Lower lobe of right lung (tissue), 2 donors: ENCODE measurements at regions not wholly inside any gene's neighbourhood (a gene's known extent, or its start where the extent isn't known, plus 50 kb on each side); places are given as distances from the start of the nearest gene placed in this dataset.

Experiments
- ATAC-seq, 2 donors: fragments of 200-7000 bp; cut with Tn5 transposase; one replicate each; pipeline ENCODE4 v1.9.1; 2020 to 2022; ENCODE audit warnings: mild to moderate bottlenecking in 2 of 2, moderate library complexity in 2 of 2
- DNase-seq: peaks from one replicate; pipeline ENCODE4 v3.0.0-alpha.2; 2020
- H3K27ac ChIP-seq: fragments of 200-600 bp; one replicate; pipeline ENCODE4 v1.8.0; 2022
- H3K27me3 ChIP-seq: fragments of 200-600 bp; one replicate; pipeline ENCODE4 v1.8.0; 2022; ENCODE audit warnings: low read depth
- H3K36me3 ChIP-seq: fragments of 200-600 bp; one replicate; pipeline ENCODE4 v1.8.0; 2022; ENCODE audit warnings: mild to moderate bottlenecking
- H3K4me1 ChIP-seq: fragments of 200-600 bp; one replicate; pipeline ENCODE4 v1.8.0; 2022
- H3K4me3 ChIP-seq: fragments of 200-600 bp; one replicate; pipeline ENCODE4 v1.8.0; 2022; ENCODE audit warnings: mild to moderate bottlenecking
- H3K9me3 ChIP-seq: fragments of 200-600 bp; one replicate; pipeline ENCODE4 v1.8.0; 2022
- CTCF ChIP-seq: fragments of 200-600 bp; IDR thresholded peaks from one replicate; pipeline ENCODE4 v1.8.0; 2022; ENCODE audit warnings: antibody characterized with exemption, mild to moderate bottlenecking
- intact Hi-C: fragments of 100-400 bp; cut with DNase I; formaldehyde crosslinking; loops from one replicate; pipeline ENCODE4 v1.11.0; 2022
- donor health status: DM: no; HTN: yes; CAD: no; lungs with severe emphysema.

DNA sequence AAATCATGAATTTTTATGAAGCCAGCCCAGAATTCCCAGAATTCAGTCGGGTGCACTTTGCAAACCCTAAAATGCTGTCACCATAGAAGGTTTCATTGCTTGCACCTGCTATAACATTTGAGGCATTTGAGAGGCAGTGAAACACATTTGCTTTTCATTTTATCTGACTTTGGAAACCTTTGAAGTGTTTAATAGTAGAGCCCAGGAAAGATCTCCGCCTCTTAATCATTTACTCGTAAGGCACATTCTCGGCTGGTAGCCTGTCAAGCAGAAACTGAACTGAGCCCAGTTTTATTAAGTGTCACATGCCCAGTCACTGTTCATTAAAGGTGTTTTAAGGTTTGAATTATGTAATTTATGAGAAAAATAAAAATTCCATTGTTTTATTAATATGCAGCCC, 247.6 kb downstream of the EMX2 start:
- intact Hi-C loops = no loop called here
- no peaks in the 10 kb centered on the region for H3K4me1 ChIP-seq
- H3K27me3 ChIP-seq = no peaks in the 10 kb centered on the region
- no peak for TF ChIP-seq CTCF
- DNase-seq (no peak), ATAC-seq (peak in 1 of 2 donors; percentile 21)
- H3K9me3 ChIP-seq = no peaks in the 10 kb centered on the region
- H3K27ac ChIP-seq = no peak overlapping the region
- no peaks in the 10 kb centered on the region for H3K36me3 ChIP-seq
- H3K4me3 ChIP-seq = no peak overlapping the region

- Histone ChIP-seq H3K4me3 (no peak overlapping the region), H3K27ac (no peak overlapping the region), H3K9me3 (no peaks in the 10 kb centered on the region), H3K4me1 (no peaks in the 10 kb centered on the region), H3K27me3 (no peaks in the 10 kb centered on the region), H3K36me3 (no peaks in the 10 kb centered on the region)
- DNase-seq (no peak), ATAC-seq (no peak)
- intact Hi-C loops = no loop called here
- no peak for TF ChIP-seq CTCF
Observed at GRCh38 chr10:117790621-117791020, 248.1 kb downstream of the EMX2 start.

- Histone ChIP-seq H3K27ac (no peak overlapping the region), H3K9me3 (no peaks in the 10 kb centered on the region), H3K4me1 (no peaks in the 10 kb centered on the region), H3K36me3 (no peaks in the 10 kb centered on the region), H3K4me3 (no peak overlapping the region), H3K27me3 (no peaks in the 10 kb centered on the region)
- TF ChIP-seq CTCF = no peak
- intact Hi-C loops = no loop called here
- ATAC-seq = no peak
- DNase-seq = no peak
Observed at GRCh38 chr10:117792214-117792613, 249.7 kb downstream of the EMX2 start.

- no peaks in the 10 kb centered on the region for H3K36me3 ChIP-seq
- H3K27ac ChIP-seq = no peak overlapping the region
- ATAC-seq (no peak), DNase-seq (no peak)
- H3K4me1 ChIP-seq = no peaks in the 10 kb centered on the region
- H3K4me3 ChIP-seq = no peak overlapping the region
- intact Hi-C loops = no loop called here
- no peaks in the 10 kb centered on the region for H3K9me3 ChIP-seq
- no peaks in the 10 kb centered on the region for H3K27me3 ChIP-seq
- no peak for TF ChIP-seq CTCF
Observed at GRCh38 chr10:117796130-117796745, 250.5 kb downstream of the RAB11FIP2 start.

DNA sequence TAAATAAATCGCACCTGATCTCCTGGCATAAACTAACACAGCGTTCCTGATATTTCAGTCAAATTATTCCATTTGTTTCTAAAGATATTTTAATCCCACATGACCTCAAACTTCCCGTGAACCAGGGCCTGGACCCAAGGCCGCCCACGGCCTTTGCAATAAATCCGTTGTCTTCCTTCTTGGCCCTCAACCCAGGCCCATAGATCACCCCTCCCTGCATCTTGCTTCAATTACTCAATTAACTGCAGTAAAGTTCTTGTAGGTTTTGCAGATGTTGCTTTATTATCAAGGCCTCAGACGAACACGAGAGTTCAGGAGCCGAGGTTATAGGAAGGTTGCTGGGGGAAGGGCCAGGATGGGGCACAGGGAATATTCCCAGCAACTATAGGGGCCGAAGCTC, 249.4 kb downstream of the RAB11FIP2 start:
- no peak for TF ChIP-seq CTCF
- no peak for ATAC-seq
- intact Hi-C loops = no loop called here

More for the DNA sequence above, 249.4 kb downstream of the RAB11FIP2 start:
- no peaks in the 10 kb centered on the region for H3K9me3 ChIP-seq
- no peak for DNase-seq
- no peaks in the 10 kb centered on the region for H3K36me3 ChIP-seq
- H3K4me3 ChIP-seq = no peak overlapping the region
- H3K27me3 ChIP-seq = no peaks in the 10 kb centered on the region
- no peaks in the 10 kb centered on the region for H3K4me1 ChIP-seq
- H3K27ac ChIP-seq = no peak overlapping the region
